Astrocyte (in vitro differentiated cells and primary cell): ENCODE measurements at regions not wholly inside any gene's neighbourhood (a gene's known extent, or its start where the extent isn't known, plus 50 kb on each side); places are given as distances from the start of the nearest gene placed in this dataset.

Source experiments
- DNase-seq: peaks from one replicate; pipeline ENCODE4 v3.0.0-alpha.2; 2010; ENCODE audit warnings: low read depth
- FAIRE-seq: peaks from 2 replicates; lab custom pipeline; 2011; peaks lifted over from hg19 to GRCh38; lab: Jason Lieb, UNC
- H2AFZ ChIP-seq: 2 replicates; pipeline ENCODE4 v1.6.0; 2012; ENCODE audit warnings: low read depth, low read length, inconsistent platforms
- H3K27ac ChIP-seq: 2 replicates; pipeline ENCODE4 v1.5.1; 2011; ENCODE audit warnings: low read depth, low read length, inconsistent platforms
- H3K27me3 ChIP-seq: 2 replicates; pipeline ENCODE4 v1.6.0; 2011; ENCODE audit warnings: low read length, inconsistent platforms; ENCODE audit not compliant: insufficient read depth
- H3K36me3 ChIP-seq: 2 replicates; pipeline ENCODE4 v1.5.1; 2011; ENCODE audit warnings: low read length, inconsistent platforms; ENCODE audit not compliant: insufficient read depth
- H3K4me1 ChIP-seq: 2 replicates; pipeline ENCODE4 v1.5.1; 2011; ENCODE audit warnings: low read length, inconsistent platforms; ENCODE audit not compliant: insufficient read depth
- H3K4me2 ChIP-seq: 2 replicates; pipeline ENCODE4 v1.6.0; 2012; ENCODE audit warnings: low read length, inconsistent platforms
- H3K4me3 ChIP-seq: 2 replicates; pipeline ENCODE4 v1.5.1; 2011; ENCODE audit warnings: low read depth, mild to moderate bottlenecking, low read length, inconsistent platforms; ENCODE audit not compliant: insufficient read depth
- H3K79me2 ChIP-seq: 2 replicates; pipeline ENCODE4 v1.6.0; 2012; ENCODE audit warnings: mild to moderate bottlenecking, low read length, inconsistent platforms; ENCODE audit not compliant: insufficient read depth
- H3K9ac ChIP-seq: 2 replicates; pipeline ENCODE4 v1.6.0; 2012; ENCODE audit warnings: mild to moderate bottlenecking, low read length, inconsistent platforms
- H3K9me3 ChIP-seq: 2 replicates; pipeline ENCODE4 v1.5.1; 2012; ENCODE audit warnings: low read depth, mild to moderate bottlenecking, low read length, inconsistent platforms; ENCODE audit not compliant: insufficient read depth
- H4K20me1 ChIP-seq: 2 replicates; pipeline ENCODE4 v1.6.0; 2012; ENCODE audit warnings: low read length, inconsistent platforms; ENCODE audit not compliant: insufficient read depth
- H3K27ac Mint-ChIP-seq: one replicate; pipeline ENCODE4 v1.8.0; 2021; ENCODE audit warnings: mild to moderate bottlenecking, mixed read lengths; ENCODE audit not compliant: unreplicated experiment
- H3K27me3 Mint-ChIP-seq: one replicate; pipeline ENCODE4 v1.8.0; 2021; ENCODE audit warnings: low read depth, mixed read lengths; ENCODE audit not compliant: unreplicated experiment
- H3K36me3 Mint-ChIP-seq: one replicate; pipeline ENCODE4 v1.8.0; 2021; ENCODE audit warnings: low read depth, mixed read lengths; ENCODE audit not compliant: unreplicated experiment
- H3K4me1 Mint-ChIP-seq: one replicate; pipeline ENCODE4 v1.8.0; 2021; ENCODE audit warnings: low read depth, mixed read lengths; ENCODE audit not compliant: unreplicated experiment
- H3K4me3 Mint-ChIP-seq: one replicate; pipeline ENCODE4 v1.8.0; 2021; ENCODE audit warnings: mild to moderate bottlenecking, moderate library complexity, mixed read lengths; ENCODE audit not compliant: unreplicated experiment
- H3K9me3 Mint-ChIP-seq: one replicate; pipeline ENCODE4 v1.8.0; 2021; ENCODE audit warnings: mild to moderate bottlenecking, mixed read lengths; ENCODE audit not compliant: unreplicated experiment
- CTCF ChIP-seq: IDR thresholded peaks from 2 replicates; pipeline ENCODE4 v1.5.1; 2011; ENCODE audit warnings: low read depth, mild to moderate bottlenecking, inconsistent platforms, low read length, moderate library complexity; ENCODE audit not compliant: insufficient read depth
- EZH2 ChIP-seq: IDR thresholded peaks from 2 replicates; pipeline ENCODE4 v1.6.1; 2012; ENCODE audit warnings: mild to moderate bottlenecking, low read length, inconsistent platforms; ENCODE audit not compliant: insufficient read depth

- no peaks in the 10 kb centered on the region for H3K27me3 ChIP-seq
- Mint-ChIP-seq H3K4me1 (peaks cover 19% of the 10 kb centered on the region), H3K9me3 (peaks cover 24% of the 10 kb centered on the region), H3K27me3 (no peaks in the 10 kb centered on the region), H3K36me3 (peaks cover 5% of the 10 kb centered on the region), H3K27ac (no peak overlapping the region), H3K4me3 (no peak overlapping the region)
- no peaks in the 10 kb centered on the region for H3K36me3 ChIP-seq
- H4K20me1 ChIP-seq = no peaks in the 10 kb centered on the region
- no peak overlapping the region for H3K4me3 ChIP-seq
- H3K27ac ChIP-seq = no peak overlapping the region
- H3K9me3 ChIP-seq = no peaks in the 10 kb centered on the region
- H3K4me2 ChIP-seq = no peak overlapping the region
- no peak for TF ChIP-seq CTCF
- no peak for TF ChIP-seq EZH2
- no peak overlapping the region for H2AFZ ChIP-seq
- H3K79me2 ChIP-seq = no peaks in the 10 kb centered on the region
- DNase-seq (peak; percentile 47), FAIRE-seq (no peak)
- H3K4me1 ChIP-seq = peaks cover 13% of the 10 kb centered on the region
- H3K9ac ChIP-seq = no peak overlapping the region
Observed at GRCh38 chr4:13285336-13285735, 198.8 kb downstream of the RAB28 start.

- no peak overlapping the region for H3K4me3 Mint-ChIP-seq
Observed at GRCh38 chr4:13284932-13285331, 199.2 kb downstream of the RAB28 start.

More at GRCh38 chr4:13284932-13285331, 199.2 kb downstream of the RAB28 start:
- Mint-ChIP-seq H3K27ac (no peak overlapping the region), H3K4me1 (peaks cover 15% of the 10 kb centered on the region), H3K36me3 (peaks cover 5% of the 10 kb centered on the region), H3K9me3 (peaks cover 24% of the 10 kb centered on the region), H3K27me3 (no peaks in the 10 kb centered on the region)
- H3K79me2 ChIP-seq = no peaks in the 10 kb centered on the region
- no peak overlapping the region for H3K4me3 ChIP-seq
- H4K20me1 ChIP-seq = no peaks in the 10 kb centered on the region
- no peak overlapping the region for H3K4me2 ChIP-seq
- no peak for FAIRE-seq
- TF ChIP-seq EZH2 = no peak
- no peak for TF ChIP-seq CTCF
- H3K36me3 ChIP-seq = no peaks in the 10 kb centered on the region
- no peaks in the 10 kb centered on the region for H3K9me3 ChIP-seq
- DNase-seq = no peak
- H3K27ac ChIP-seq = no peak overlapping the region
- H3K27me3 ChIP-seq = no peaks in the 10 kb centered on the region
- H3K4me1 ChIP-seq = peaks cover 9% of the 10 kb centered on the region
- no peak overlapping the region for H2AFZ ChIP-seq
- no peak overlapping the region for H3K9ac ChIP-seq
